K562 (cell line): ENCODE measurements at regions not wholly inside any gene's neighbourhood (a gene's known extent, or its start where the extent isn't known, plus 50 kb on each side); places are given as distances from the start of the nearest gene placed in this dataset.

Experiments used
- ARHGAP35 ChIP-seq: fragments of 450-650 bp; IDR thresholded peaks from 2 replicates; pipeline ENCODE4 v1.6.1; 2018; ENCODE audit not compliant: partially characterized antibody
- E2F8 ChIP-seq: fragments of 450-650 bp; IDR thresholded peaks from 2 replicates; pipeline ENCODE4 v1.7.1; 2018; ENCODE audit warnings: mild to moderate bottlenecking, low read depth; ENCODE audit not compliant: partially characterized antibody
- GTF2F1 ChIP-seq: IDR thresholded peaks from 2 replicates; pipeline ENCODE4 v1.6.1; 2011; ENCODE audit warnings: low read depth, low read length, improper control_type of control experiment
- RAD21 ChIP-seq, 2 experiments: fragments of 250-450 bp in 1 of 2; fragments of 450-650 bp in 1 of 2; sonication (Bioruptor Pico) in 1 of 2; formaldehyde crosslinking in 1 of 2; IDR thresholded peaks in 1 of 2; conservative IDR thresholded peaks in 1 of 2; 2 replicates each; pipeline versions ENCODE4 v1.4.0 to v1.8.0; 2020 to 2022; ENCODE audit warnings: mild to moderate bottlenecking in 2 of 2, moderate library complexity in 1 of 2
- ZBTB2 ChIP-seq: fragments of 450-650 bp; IDR thresholded peaks from 2 replicates; pipeline ENCODE4 v1.6.1; 2016; ENCODE audit warnings: antibody characterized with exemption

GRCh38 chr5:118603278-118603677 lies 385.1 kb downstream of the DTWD2 start:
- TF ChIP-seq ZBTB2 (no peak), ARHGAP35 (no peak), RAD21 (CRISPR knock-in tag; conservative IDR thresholded peaks at IDR 0.05 in 1 of 2, IDR thresholded peaks at IDR 0.05 in 1 of 2) (no peak), E2F8 (no peak), GTF2F1 (no peak)
